ENCODE measurements at regions not wholly inside any gene's neighbourhood (a gene's known extent, or its start where the extent isn't known, plus 50 kb on each side); places are given as distances from the start of the nearest gene placed in this dataset.

- no peak overlapping the region for H3K4me3 ChIP-seq
- 73% methylated on average over 1 of the region's 1 CpG for WGBS (ENCODE audit: missing lambda C conversion rate)
- H3K4me2 ChIP-seq: no peak overlapping the region
- no peaks in the 10 kb centered on the region for H3K4me1 ChIP-seq
- ATAC-seq (no peak), DNase-seq (ENCODE audit: low read depth in 1 of 2, low spot score in 1 of 2) (no peak), FAIRE-seq (no peak)
- no peak overlapping the region for H3K27ac ChIP-seq
- TF ChIP-seq MAFK (IDR thresholded peaks at IDR 0.05; ENCODE audit: partially characterized antibody) (no peak), TFCP2L1 (CRISPR knock-in tag; IDR thresholded peaks at IDR 0.05) (no peak), CHD2 (IDR thresholded peaks at IDR 0.05; ENCODE audit: low read length, partially characterized antibody) (no peak), JUN (IDR thresholded peaks at IDR 0.05) (no peak)
- no peaks in the 10 kb centered on the region for H3K9me3 ChIP-seq
- ChIA-PET POLR2A (no interaction called here), CTCF (no interaction called here)
These were observed 450.2 kb downstream of the PCDH18 start for GRCh38 chr4:137082061-137082460.

DNA sequence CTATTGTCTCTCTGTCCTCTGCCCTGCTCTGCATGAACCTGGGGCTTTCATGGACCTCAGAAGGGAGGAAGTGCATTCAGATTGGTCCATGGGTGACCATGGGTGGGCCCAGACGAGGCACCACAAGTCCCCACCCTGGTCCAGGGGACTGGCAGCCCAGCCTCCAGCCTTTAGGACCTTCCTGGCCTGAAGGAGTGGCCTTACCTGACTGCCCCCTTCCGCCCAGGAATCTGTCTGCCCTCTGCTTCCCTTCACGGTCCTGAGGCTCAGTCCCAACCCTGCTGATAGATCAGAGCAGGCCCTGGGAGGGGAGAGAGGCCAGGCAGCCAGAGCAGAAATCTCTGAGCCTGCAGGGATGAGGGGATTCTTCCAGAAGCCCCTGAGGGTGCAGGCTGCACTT, 455.4 kb downstream of the PCDH18 start:
- ATAC-seq: no peak
- no peak overlapping the region for H3K27ac ChIP-seq
- H3K4me1 ChIP-seq: no peaks in the 10 kb centered on the region
- H3K9me3 ChIP-seq: no peaks in the 10 kb centered on the region
- TF ChIP-seq HOXB13 (CRISPR knock-in tag; IDR thresholded peaks at IDR 0.05; ENCODE audit: low read depth) (no peak), TP53 (CRISPR knock-in tag; IDR thresholded peaks at IDR 0.05) (no peak), JUN (IDR thresholded peaks at IDR 0.05) (no peak), NPAS2 (CRISPR knock-in tag; IDR thresholded peaks at IDR 0.05; ENCODE audit: borderline replicate concordance) (no peak), EHMT2 (IDR thresholded peaks at IDR 0.05; ENCODE audit: low read depth) (no peak), E2F6 (IDR thresholded peaks at IDR 0.05; ENCODE audit: borderline replicate concordance, low read depth) (no peak)
- TF ChIP-seq, protein P1, sequence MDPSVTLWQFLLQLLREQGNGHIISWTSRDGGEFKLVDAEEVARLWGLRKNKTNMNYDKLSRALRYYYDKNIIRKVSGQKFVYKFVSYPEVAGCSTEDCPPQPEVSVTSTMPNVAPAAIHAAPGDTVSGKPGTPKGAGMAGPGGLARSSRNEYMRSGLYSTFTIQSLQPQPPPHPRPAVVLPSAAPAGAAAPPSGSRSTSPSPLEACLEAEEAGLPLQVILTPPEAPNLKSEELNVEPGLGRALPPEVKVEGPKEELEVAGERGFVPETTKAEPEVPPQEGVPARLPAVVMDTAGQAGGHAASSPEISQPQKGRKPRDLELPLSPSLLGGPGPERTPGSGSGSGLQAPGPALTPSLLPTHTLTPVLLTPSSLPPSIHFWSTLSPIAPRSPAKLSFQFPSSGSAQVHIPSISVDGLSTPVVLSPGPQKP (IDR thresholded peaks at IDR 0.05; ENCODE audit: low read depth, low read length): no peak
- FAIRE-seq: no peak
- H3K4me3 ChIP-seq: no peak overlapping the region
- ChIA-PET CTCF (no interaction called here), POLR2A (no interaction called here)
- DNase-seq (ENCODE audit: low read depth in 1 of 2, low spot score in 1 of 2): no peak
- no peak overlapping the region for H3K4me2 ChIP-seq
- whole genome bisulfite sequencing (ENCODE audit: missing lambda C conversion rate): 48% methylated on average over 2 of the region's 3 CpGs

DNA sequence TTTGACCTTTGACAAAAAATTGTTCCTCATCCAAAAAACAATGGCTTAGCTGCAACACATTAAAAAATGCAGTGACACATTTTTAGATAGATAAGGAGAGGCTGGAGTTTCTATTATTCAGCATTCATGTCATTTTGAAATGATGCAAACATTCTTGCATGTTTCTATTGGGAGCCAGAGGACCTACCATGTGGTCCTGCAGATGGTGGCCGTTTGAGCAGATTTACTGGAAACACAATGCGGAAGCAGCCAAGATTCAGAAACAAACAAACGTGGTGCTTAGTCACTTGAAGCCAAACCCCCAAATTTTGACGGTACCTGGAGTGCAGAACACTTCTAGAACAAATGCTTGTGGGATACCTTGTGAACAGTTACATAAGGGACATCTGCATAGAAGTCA, 456.7 kb downstream of the PCDH18 start:
- CTCF ChIA-PET: no interaction called here
- H3K4me3 ChIP-seq: no peak overlapping the region
- WGBS (ENCODE audit: missing lambda C conversion rate): 23% methylated on average over 4 of the region's 4 CpGs
- POLR2A ChIA-PET: no interaction called here
- FAIRE-seq (no peak), DNase-seq (ENCODE audit: low read depth in 1 of 2, low spot score in 1 of 2) (no peak), ATAC-seq (no peak)
- H3K27ac ChIP-seq: no peak overlapping the region
- H3K9me3 ChIP-seq: no peaks in the 10 kb centered on the region
- TF ChIP-seq RFX5 (IDR thresholded peaks at IDR 0.05) (no peak), FOSB (CRISPR knock-in tag; IDR thresholded peaks at IDR 0.05) (no peak), RAD21 (conservative IDR thresholded peaks at IDR 0.05 in 1 of 2, IDR thresholded peaks at IDR 0.05 in 1 of 2) (no peak), REST (IDR thresholded peaks at IDR 0.05) (no peak), HDAC2 (IDR thresholded peaks at IDR 0.05) (no peak), POLR2AphosphoS2 (conservative IDR thresholded peaks at IDR 0.05; ENCODE audit: low read length) (no peak)
- H3K4me2 ChIP-seq: no peak overlapping the region
- no peaks in the 10 kb centered on the region for H3K4me1 ChIP-seq

DNA sequence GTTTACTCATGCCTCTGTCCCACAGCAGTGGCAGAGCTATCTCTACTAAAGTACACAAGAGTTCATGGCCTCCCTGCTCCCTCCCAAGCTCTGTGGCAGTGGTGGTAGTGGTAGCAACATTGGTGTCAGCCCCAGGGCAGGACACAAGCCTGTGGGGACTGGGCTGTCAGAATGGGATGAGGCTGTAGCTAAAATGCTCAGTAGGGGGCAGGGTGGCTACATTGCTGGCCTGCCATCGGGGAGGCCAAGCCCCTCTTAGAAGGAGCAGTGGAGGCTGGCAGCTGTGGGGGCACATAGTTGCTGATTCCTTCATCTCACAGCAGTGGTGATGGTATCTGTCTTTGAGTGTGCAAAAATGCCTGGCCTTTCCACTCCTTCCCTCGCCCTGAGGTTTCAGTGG, 461.7 kb downstream of the PCDH18 start:
- Histone ChIP-seq H3K4me2 (no peak overlapping the region), H3K9me3 (no peaks in the 10 kb centered on the region), H3K27ac (no peak overlapping the region), H3K4me1 (no peaks in the 10 kb centered on the region), H3K4me3 (no peak overlapping the region)
- TF ChIP-seq HOXB13 (CRISPR knock-in tag; IDR thresholded peaks at IDR 0.05; ENCODE audit: low read depth): no peak
- TF ChIP-seq NR3C1 (IDR thresholded peaks at IDR 0.05): no peak
- no peak for TF ChIP-seq BCL3 (IDR thresholded peaks at IDR 0.05)
- no peak for TF ChIP-seq CBX8 (IDR thresholded peaks at IDR 0.05)
- ChIA-PET CTCF (no interaction called here), POLR2A (no interaction called here)
- WGBS (ENCODE audit: missing lambda C conversion rate): 0% methylated on average over 2 of the region's 2 CpGs
- FAIRE-seq (no peak), ATAC-seq (no peak), DNase-seq (ENCODE audit: low read depth in 1 of 2, low spot score in 1 of 2) (no peak)

Measured in A549 (cell line).